ENCODE measurements at regions not wholly inside any gene's neighbourhood (a gene's known extent, or its start where the extent isn't known, plus 50 kb on each side); places are given as distances from the start of the nearest gene placed in this dataset.

DNA sequence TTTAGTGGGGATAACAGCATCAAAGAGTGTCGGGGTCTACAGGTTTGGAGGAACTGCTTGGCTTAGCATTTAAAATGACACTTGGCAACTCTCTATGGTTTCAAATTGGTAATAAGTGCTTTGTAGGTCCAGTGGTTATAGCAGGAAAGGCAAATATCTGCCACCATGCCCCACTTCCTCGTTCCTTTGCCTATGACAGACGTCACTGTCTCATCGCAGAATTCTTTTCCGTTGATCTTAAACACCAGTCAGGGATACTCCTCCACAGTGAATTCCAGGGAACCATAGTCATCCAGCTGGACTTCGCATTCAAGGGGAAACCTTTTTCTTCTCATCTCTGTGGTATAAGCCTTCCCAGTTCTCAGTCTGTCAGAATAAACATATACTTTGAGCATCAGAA, 319.1 kb downstream of the GPAT3 start:
- FAIRE-seq (no peak), DNase-seq (no peak)
- Histone ChIP-seq H3K4me3 (ENCODE audit: low read depth in 1 of 3, low read length in 3 of 3) (no peak overlapping the region), H3K9me3 (ENCODE audit: control insufficient read depth in 2 of 2, insufficient read depth in 1 of 2, low read depth in 1 of 2, low read length in 1 of 2) (no peaks in the 10 kb centered on the region), H3K27ac (ENCODE audit: low read depth in 1 of 3, low read length in 2 of 3) (no peak overlapping the region), H3K27me3 (ENCODE audit: control insufficient read depth in 3 of 3, insufficient read depth in 3 of 3, low read length in 3 of 3) (no peaks in the 10 kb centered on the region), H3K36me3 (ENCODE audit: control insufficient read depth in 3 of 3, insufficient read depth in 2 of 3, low read depth in 1 of 3, low read length in 3 of 3) (no peaks in the 10 kb centered on the region), H3K4me1 (ENCODE audit: control insufficient read depth in 3 of 3, insufficient read depth in 2 of 3, low read depth in 1 of 3, low read length in 2 of 3) (no peaks in the 10 kb centered on the region)
- WGBS, 3 donors: 65 to 82% (median 80%) methylated on average over 6 of the region's 6 CpGs

DNA sequence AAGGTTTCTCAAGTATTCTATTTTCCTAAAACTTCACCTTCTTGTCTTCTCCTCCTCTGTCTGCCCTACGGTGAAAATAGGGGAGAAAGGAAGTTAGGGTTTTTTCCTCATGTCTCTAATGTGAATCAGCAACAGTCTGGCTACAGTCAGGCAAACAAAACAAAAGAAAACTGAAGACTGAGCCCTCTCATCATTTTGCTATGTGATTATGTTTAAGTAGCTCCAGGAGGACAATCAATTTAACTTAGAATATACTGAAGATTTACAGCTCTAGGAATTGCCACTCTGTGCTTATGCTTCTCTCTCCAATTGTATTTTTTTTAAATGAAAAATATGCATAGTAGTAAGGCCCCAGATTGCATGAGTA, 316.2 kb downstream of the GPAT3 start:
- no peaks in the 10 kb centered on the region for H3K4me1 ChIP-seq (ENCODE audit: control insufficient read depth in 3 of 3, insufficient read depth in 2 of 3, low read depth in 1 of 3, low read length in 2 of 3)
- H3K9me3 ChIP-seq (ENCODE audit: control insufficient read depth in 2 of 2, insufficient read depth in 1 of 2, low read depth in 1 of 2, low read length in 1 of 2): no peaks in the 10 kb centered on the region
- H3K27ac ChIP-seq (ENCODE audit: low read depth in 1 of 3, low read length in 2 of 3): no peak overlapping the region
- H3K27me3 ChIP-seq (ENCODE audit: control insufficient read depth in 3 of 3, insufficient read depth in 3 of 3, low read length in 3 of 3): no peaks in the 10 kb centered on the region
- no peak overlapping the region for H3K4me3 ChIP-seq (ENCODE audit: low read depth in 1 of 3, low read length in 3 of 3)
- FAIRE-seq (no peak), DNase-seq (no peak)
- WGBS, 3 donors: 53 to 60% (median 56%) methylated on average over 1 of the region's 1 CpG
- no peaks in the 10 kb centered on the region for H3K36me3 ChIP-seq (ENCODE audit: control insufficient read depth in 3 of 3, insufficient read depth in 2 of 3, low read depth in 1 of 3, low read length in 3 of 3)

DNA sequence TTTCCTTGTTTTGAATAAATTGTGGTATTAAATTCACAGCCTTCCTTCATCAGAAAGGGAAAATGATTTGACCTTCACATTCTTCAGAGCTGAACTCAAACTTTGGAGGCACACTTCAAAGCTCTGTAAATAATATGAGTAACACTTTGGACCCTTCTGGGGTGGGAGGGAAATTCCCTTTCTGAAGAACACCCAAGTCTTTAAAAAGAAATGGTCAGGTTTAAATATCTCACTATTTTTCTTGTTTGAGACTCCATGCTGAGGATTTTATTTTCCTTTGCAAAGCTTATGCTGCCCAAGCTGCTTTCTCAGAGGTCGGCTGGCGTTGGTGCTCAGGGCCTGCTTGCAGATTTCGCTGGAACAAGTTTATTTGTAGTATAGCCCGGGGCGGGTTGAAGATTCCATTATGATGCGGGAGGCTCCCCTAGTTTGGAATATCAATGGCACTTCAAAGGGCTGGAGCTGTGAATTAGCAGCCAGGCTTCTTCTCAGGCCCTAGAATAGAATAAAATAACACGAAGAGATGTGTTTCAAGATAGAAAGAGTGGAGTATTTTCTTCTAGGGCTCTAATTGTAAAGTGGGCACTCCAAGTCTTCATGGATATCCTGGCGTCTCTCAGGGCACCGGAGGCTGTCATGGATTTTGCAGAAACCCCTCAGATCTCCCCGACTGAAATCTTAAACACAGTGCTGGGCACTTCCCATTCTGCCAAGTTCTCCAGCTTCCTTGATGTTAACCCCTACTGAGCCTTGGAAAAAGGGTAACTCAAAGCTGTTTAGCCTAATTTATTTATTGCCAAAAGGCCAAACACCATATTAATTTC, 315.6 kb downstream of the GPAT3 start:
- FAIRE-seq: no peak
- no peak overlapping the region for H3K27ac ChIP-seq (ENCODE audit: low read depth in 1 of 3, low read length in 2 of 3)
- no peak overlapping the region for H3K4me3 ChIP-seq (ENCODE audit: low read depth in 1 of 3, low read length in 3 of 3)
- peak in 1 of 2 donors; percentile 35 for DNase-seq
- peaks cover 0 to 3% (median 0%) of the 10 kb centered on the region in 3 donors for H3K27me3 ChIP-seq (ENCODE audit: control insufficient read depth in 3 of 3, insufficient read depth in 3 of 3, low read length in 3 of 3)
- H3K4me1 ChIP-seq (ENCODE audit: control insufficient read depth in 3 of 3, insufficient read depth in 2 of 3, low read depth in 1 of 3, low read length in 2 of 3): no peaks in the 10 kb centered on the region
- 39 to 48% (median 43%) methylated on average over 10 of the region's 10 CpGs for WGBS, 3 donors
- H3K9me3 ChIP-seq (ENCODE audit: control insufficient read depth in 2 of 2, insufficient read depth in 1 of 2, low read depth in 1 of 2, low read length in 1 of 2): no peaks in the 10 kb centered on the region
- H3K36me3 ChIP-seq (ENCODE audit: control insufficient read depth in 3 of 3, insufficient read depth in 2 of 3, low read depth in 1 of 3, low read length in 3 of 3): no peaks in the 10 kb centered on the region

DNA sequence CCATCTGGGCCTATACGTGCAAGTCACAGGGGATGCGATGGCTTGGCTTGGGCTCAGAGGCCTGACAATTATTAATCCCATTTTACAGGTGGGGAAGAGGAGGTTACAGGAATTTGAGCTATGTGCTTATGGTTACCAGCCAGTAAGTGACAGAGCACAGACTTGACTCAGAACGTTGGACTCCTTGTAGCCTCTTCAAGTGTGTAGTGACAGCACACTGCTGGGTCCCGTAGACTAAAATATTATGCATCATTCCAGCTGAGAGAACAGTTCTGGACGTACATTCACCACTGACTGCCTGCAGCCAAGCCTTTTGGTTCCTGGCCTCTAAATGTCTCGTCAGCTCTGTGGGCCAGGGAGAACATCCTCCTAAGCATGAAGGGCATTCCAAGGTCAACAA, 314.5 kb downstream of the GPAT3 start:
- 78 to 82% (median 79%) methylated on average over 6 of the region's 6 CpGs for WGBS, 3 donors

DNA sequence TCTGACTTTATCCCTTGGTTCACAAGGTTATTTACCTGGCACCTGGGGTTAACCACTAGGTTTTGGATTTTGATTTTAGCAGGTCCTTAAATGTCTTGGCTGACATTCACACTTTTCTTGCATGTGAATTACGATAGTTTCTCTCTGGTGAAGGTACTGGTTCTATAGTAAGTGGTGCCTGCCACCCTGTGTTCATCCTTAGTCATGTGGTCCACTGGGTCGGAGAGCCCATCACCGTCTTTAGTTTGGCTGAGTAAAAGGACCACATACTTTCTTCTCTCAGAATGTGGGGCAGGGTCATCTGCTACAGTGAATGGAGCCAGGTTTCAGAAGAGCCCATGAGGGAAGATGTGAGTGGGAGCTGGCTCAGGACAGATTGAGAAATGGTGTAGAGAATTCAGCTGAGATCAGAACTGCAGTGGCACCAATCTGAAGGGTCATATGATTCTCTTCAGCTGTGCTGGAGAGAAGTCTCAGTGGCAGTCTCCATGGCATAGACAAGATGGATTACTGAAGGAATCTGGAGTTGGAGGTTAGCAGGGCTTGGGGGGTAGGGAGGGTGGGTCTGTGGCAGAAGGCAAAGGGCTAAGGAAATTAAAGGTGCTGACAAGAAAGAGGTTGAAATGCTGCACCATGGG, 310.4 kb downstream of the GPAT3 start:
- no peak for FAIRE-seq
- no peak for DNase-seq

More for the DNA sequence above, 314.5 kb downstream of the GPAT3 start:
- Histone ChIP-seq H3K4me3 (ENCODE audit: low read depth in 1 of 3, low read length in 3 of 3) (no peak overlapping the region), H3K27me3 (ENCODE audit: control insufficient read depth in 3 of 3, insufficient read depth in 3 of 3, low read length in 3 of 3) (peaks cover 0 to 5% (median 0%) of the 10 kb centered on the region in 3 donors), H3K9me3 (ENCODE audit: control insufficient read depth in 2 of 2, insufficient read depth in 1 of 2, low read depth in 1 of 2, low read length in 1 of 2) (no peaks in the 10 kb centered on the region), H3K36me3 (ENCODE audit: control insufficient read depth in 3 of 3, insufficient read depth in 2 of 3, low read depth in 1 of 3, low read length in 3 of 3) (no peaks in the 10 kb centered on the region), H3K4me1 (ENCODE audit: control insufficient read depth in 3 of 3, insufficient read depth in 2 of 3, low read depth in 1 of 3, low read length in 2 of 3) (no peaks in the 10 kb centered on the region), H3K27ac (ENCODE audit: low read depth in 1 of 3, low read length in 2 of 3) (no peak overlapping the region)
- no peak for FAIRE-seq
- DNase-seq: no peak

DNA sequence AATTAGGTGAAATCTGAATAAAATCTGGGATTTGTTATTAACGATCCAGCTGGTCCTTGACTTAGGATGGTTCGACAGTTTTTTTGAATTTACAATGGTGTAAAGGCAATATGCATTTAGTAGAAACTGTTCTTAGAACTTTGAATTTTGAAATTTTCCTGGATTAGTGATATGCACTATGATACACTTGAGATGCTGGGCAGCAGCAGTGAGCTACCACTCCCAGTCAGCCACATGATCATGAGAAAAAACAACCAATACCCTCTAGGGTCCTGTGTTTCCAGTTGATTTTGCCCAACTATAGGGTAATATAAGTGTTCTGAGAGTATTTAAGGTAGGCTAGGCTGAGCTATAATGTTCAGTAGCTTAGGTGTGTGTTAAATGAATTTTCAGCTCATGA, 303.7 kb downstream of the GPAT3 start:
- 83 to 86% (median 83%) methylated on average over 2 of the region's 2 CpGs for WGBS, 3 donors
- H3K27me3 ChIP-seq (ENCODE audit: control insufficient read depth in 3 of 3, insufficient read depth in 3 of 3, low read length in 3 of 3): peaks cover 0 to 2% (median 0%) of the 10 kb centered on the region in 3 donors
- DNase-seq: no peak
- H3K36me3 ChIP-seq (ENCODE audit: control insufficient read depth in 3 of 3, insufficient read depth in 2 of 3, low read depth in 1 of 3, low read length in 3 of 3): no peaks in the 10 kb centered on the region
- no peaks in the 10 kb centered on the region for H3K4me1 ChIP-seq (ENCODE audit: control insufficient read depth in 3 of 3, insufficient read depth in 2 of 3, low read depth in 1 of 3, low read length in 2 of 3)
- FAIRE-seq: no peak
- no peak overlapping the region for H3K4me3 ChIP-seq (ENCODE audit: low read depth in 1 of 3, low read length in 3 of 3)
- H3K9me3 ChIP-seq (ENCODE audit: control insufficient read depth in 2 of 2, insufficient read depth in 1 of 2, low read depth in 1 of 2, low read length in 1 of 2): no peaks in the 10 kb centered on the region
- no peak overlapping the region for H3K27ac ChIP-seq (ENCODE audit: low read depth in 1 of 3, low read length in 2 of 3)

More for the DNA sequence above, 310.4 kb downstream of the GPAT3 start:
- no peaks in the 10 kb centered on the region for H3K9me3 ChIP-seq (ENCODE audit: control insufficient read depth in 2 of 2, insufficient read depth in 1 of 2, low read depth in 1 of 2, low read length in 1 of 2)
- no peaks in the 10 kb centered on the region for H3K4me1 ChIP-seq (ENCODE audit: control insufficient read depth in 3 of 3, insufficient read depth in 2 of 3, low read depth in 1 of 3, low read length in 2 of 3)
- no peak overlapping the region for H3K27ac ChIP-seq (ENCODE audit: low read depth in 1 of 3, low read length in 2 of 3)
- 61 to 81% (median 74%) methylated on average over 3 of the region's 3 CpGs for WGBS, 3 donors
- H3K27me3 ChIP-seq (ENCODE audit: control insufficient read depth in 3 of 3, insufficient read depth in 3 of 3, low read length in 3 of 3): peaks cover 0 to 5% (median 2%) of the 10 kb centered on the region in 3 donors
- H3K36me3 ChIP-seq (ENCODE audit: control insufficient read depth in 3 of 3, insufficient read depth in 2 of 3, low read depth in 1 of 3, low read length in 3 of 3): no peaks in the 10 kb centered on the region
- H3K4me3 ChIP-seq (ENCODE audit: low read depth in 1 of 3, low read length in 3 of 3): no peak overlapping the region

DNA sequence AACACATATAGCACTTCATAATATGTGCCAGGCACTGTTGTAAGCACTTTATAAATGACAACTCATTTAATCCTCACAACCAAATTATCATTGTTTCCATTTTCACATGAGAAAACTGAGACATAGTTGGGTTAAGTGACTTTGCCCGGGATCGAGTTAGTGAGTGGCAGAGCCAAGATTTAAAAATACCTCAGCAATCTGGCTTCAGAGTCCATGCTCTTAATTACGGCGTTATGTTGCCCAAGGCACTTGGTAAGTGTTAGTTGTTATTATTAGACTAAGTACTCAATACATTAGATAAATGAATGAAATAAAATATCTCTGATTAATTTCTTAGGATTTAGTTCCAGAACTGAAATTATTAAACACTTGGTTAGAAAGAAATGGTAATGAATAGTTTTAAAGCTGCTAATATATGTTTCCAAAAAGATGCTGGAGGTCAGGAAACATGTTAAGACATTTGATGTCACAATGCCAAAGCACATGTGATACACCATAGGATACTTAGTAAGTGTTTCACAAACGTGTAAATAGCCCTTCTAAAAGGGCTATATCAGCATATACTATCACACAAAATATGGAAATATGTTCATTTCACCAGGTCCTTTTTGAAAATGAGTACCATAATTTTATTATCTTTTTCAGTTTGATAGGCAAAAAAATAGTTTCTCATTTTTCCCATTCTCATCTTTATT, 301.9 kb downstream of the GPAT3 start:
- H3K27me3 ChIP-seq (ENCODE audit: control insufficient read depth in 3 of 3, insufficient read depth in 3 of 3, low read length in 3 of 3): no peaks in the 10 kb centered on the region
- H3K36me3 ChIP-seq (ENCODE audit: control insufficient read depth in 3 of 3, insufficient read depth in 2 of 3, low read depth in 1 of 3, low read length in 3 of 3): no peaks in the 10 kb centered on the region
- 66 to 71% (median 70%) methylated on average over 5 of the region's 5 CpGs for WGBS, 3 donors
- no peak overlapping the region for H3K4me3 ChIP-seq (ENCODE audit: low read depth in 1 of 3, low read length in 3 of 3)
- no peaks in the 10 kb centered on the region for H3K9me3 ChIP-seq (ENCODE audit: control insufficient read depth in 2 of 2, insufficient read depth in 1 of 2, low read depth in 1 of 2, low read length in 1 of 2)
- FAIRE-seq: no peak
- no peaks in the 10 kb centered on the region for H3K4me1 ChIP-seq (ENCODE audit: control insufficient read depth in 3 of 3, insufficient read depth in 2 of 3, low read depth in 1 of 3, low read length in 2 of 3)
- no peak overlapping the region for H3K27ac ChIP-seq (ENCODE audit: low read depth in 1 of 3, low read length in 2 of 3)
- no peak for DNase-seq

DNA sequence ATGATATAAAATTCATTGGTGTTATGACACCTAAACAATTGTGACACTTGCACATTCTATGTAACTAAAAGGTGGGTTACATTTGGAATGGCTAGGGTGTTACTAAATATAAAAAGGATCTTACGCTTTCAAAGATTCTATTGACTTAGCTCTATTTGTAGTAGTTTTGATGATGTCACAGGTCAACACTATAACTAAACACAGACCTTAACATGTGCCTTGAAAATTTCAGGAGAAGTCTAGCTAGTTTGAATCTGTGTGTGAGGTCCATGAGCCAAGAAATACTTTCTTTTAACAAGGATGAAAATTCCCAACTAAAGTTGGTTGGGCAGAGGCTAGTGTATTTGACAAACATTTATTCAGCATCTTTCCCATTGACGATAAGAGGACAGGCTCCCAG, 298.0 kb downstream of the GPAT3 start:
- no peaks in the 10 kb centered on the region for H3K9me3 ChIP-seq (ENCODE audit: control insufficient read depth in 2 of 2, insufficient read depth in 1 of 2, low read depth in 1 of 2, low read length in 1 of 2)
- FAIRE-seq (no peak), DNase-seq (no peak)
- H3K36me3 ChIP-seq (ENCODE audit: control insufficient read depth in 3 of 3, insufficient read depth in 2 of 3, low read depth in 1 of 3, low read length in 3 of 3): no peaks in the 10 kb centered on the region
- H3K27me3 ChIP-seq (ENCODE audit: control insufficient read depth in 3 of 3, insufficient read depth in 3 of 3, low read length in 3 of 3): no peaks in the 10 kb centered on the region
- no peaks in the 10 kb centered on the region for H3K4me1 ChIP-seq (ENCODE audit: control insufficient read depth in 3 of 3, insufficient read depth in 2 of 3, low read depth in 1 of 3, low read length in 2 of 3)
- H3K27ac ChIP-seq (ENCODE audit: low read depth in 1 of 3, low read length in 2 of 3): no peak overlapping the region
- H3K4me3 ChIP-seq (ENCODE audit: low read depth in 1 of 3, low read length in 3 of 3): no peak overlapping the region
- 42 to 68% (median 45%) methylated on average over 2 of the region's 2 CpGs for WGBS, 3 donors
